ENCODE measurements at regions not wholly inside any gene's neighbourhood (a gene's known extent, or its start where the extent isn't known, plus 50 kb on each side); places are given as distances from the start of the nearest gene placed in this dataset.
"Not testable (repeated sequence)": the region's sequence is repeated elsewhere in the genome, so short reads cannot be mapped to it uniquely, and the experiment has no call there.

DNA sequence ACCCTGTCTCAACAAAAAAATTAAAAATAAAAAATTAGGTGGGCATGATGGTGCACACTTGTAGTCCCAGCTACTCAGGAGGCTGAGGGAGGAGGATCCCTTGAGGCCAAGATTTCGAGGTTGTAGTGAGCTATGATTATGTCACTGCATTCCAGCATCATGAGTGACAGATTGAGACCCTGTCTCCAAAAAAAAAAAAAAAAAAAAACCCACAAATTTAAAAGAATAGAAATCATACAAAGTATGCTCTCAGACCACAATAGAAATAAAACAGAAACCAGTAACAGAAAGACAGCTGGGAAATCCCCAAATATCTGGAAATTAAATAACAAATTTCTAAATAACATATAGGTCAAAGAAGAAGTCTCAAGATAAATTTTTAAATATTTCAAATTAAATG lies 81.0 kb upstream of the HUWE1 start:
- TF ChIP-seq GATA1 (IDR thresholded peaks at IDR 0.05; ENCODE audit: low read depth, low read length) (no peak), POLR2A (IDR thresholded peaks at IDR 0.05; ENCODE audit: low read length) (no peak)
- no peak for DNase-seq

DNA sequence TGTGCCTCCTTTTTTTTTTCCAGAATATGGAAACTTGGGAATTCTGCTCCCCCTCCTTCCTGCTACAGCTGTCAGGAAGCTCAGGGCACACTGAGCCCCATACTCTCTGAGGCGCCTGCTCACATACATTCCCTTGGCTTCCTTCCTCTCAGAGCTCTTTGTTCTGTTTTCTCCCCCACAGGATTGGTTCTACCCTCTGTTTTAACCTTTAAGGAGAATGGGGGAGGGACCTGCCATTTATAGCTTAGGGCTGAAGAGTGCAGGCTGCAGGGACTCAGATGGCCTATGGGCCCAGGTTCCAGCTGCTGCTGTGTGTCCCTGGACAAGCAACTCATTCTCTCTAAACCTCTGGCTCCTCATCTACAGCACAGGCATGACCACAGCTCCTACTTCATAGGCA lies 70.7 kb upstream of the HUWE1 start:
- not testable (repeated sequence) for DNase-seq

DNA sequence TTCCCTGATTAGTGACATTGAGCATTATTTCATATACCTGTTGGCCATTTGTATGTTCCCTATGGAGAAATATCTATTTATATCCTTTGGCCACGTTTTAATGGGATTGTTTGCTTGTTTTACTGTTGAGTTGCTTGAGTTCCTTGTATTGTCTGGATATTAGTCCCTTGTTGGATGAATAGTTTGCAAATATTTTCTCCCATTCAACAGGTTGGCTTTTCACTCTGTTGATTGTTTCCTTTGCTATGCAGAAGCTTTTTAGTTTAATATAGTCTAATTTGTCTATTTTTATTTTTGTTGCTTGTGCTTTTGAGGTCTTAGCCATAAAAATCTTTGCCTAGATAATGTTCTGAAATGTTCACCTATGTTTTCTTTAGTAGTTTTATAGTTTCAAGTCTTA lies 60.2 kb upstream of the HUWE1 start:
- TF ChIP-seq POLR2A (IDR thresholded peaks at IDR 0.05; ENCODE audit: low read length), result no peak
- TF ChIP-seq GATA1 (IDR thresholded peaks at IDR 0.05; ENCODE audit: low read depth, low read length), result no peak
- no peak for DNase-seq

DNA sequence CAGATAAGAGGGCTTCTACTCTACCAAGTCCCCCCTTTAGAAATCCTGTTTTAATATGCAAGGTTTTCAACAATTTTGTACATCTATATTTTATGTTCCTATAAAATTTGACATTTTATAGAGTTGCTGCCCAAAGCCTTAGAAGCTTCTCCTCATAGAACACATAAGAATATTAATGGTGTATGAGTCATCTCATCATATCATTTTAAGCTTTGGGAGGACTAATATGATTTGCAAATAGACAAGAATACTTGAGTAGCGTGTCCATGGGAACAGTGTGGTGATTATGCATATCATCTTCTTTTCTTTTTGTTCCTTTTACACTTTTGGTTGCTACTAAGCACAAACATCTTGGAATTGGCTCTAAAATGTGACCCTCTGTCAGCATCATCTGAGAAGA lies 56.7 kb upstream of the HUWE1 start:
- TF ChIP-seq GATA1 (IDR thresholded peaks at IDR 0.05; ENCODE audit: low read depth, low read length) (no peak), POLR2A (IDR thresholded peaks at IDR 0.05; ENCODE audit: low read length) (no peak)
- no peak for DNase-seq

DNA sequence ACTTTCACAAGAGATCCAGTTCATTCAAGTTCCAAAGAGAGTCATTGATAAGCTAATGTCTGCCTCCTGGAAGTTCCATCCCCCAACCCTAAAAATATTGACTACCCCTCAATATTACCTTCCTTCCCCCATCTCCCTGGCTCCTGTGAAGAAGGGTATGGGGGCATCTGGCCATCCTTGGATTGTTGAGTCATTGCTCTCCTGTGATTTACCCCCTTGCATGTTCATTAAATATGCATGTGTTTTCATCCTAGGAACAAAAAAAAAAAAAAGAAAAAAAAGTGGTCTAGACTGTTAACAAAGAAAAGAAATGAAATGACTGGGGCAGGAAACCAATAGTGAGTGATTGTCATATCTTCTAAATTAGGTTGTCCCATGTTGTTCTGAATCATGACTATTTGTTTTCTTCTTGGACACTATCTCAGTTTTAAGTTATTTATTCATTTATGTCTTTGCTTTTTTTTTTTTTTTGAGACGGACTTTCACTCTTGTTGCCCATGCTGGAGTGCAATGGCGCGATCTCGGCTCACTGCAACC lies 51.9 kb upstream of the HUWE1 start:
- no peak for DNase-seq
- TF ChIP-seq POLR2A (IDR thresholded peaks at IDR 0.05; ENCODE audit: low read length) (no peak), GATA1 (IDR thresholded peaks at IDR 0.05; ENCODE audit: low read depth, low read length) (no peak)

Measured in erythroblast (primary cell).